ENCODE measurements at regions not wholly inside any gene's neighbourhood (a gene's known extent, or its start where the extent isn't known, plus 50 kb on each side); places are given as distances from the start of the nearest gene placed in this dataset.
"Not testable (repeated sequence)": the region's sequence is repeated elsewhere in the genome, so short reads cannot be mapped to it uniquely, and the experiment has no call there.

DNA sequence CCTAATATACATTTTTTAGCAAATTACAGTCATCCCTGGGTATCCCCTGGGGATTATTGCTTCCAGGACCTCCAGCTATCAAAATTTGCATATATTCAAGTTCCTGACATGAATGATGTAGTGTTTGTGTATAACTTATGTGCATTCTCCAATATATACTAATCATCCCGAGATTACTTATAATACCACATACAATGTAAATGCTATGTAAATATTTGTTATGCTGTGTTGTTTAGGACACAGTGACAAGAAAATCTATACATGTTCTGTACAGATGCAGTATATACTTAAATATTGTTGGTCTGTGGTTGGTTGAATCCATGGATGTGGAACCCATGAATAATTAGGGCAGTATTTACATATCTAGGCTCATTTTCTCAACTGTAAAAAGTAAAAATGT lies 1060.3 kb downstream of the DSC3 start:
- no peak for DNase-seq

DNA sequence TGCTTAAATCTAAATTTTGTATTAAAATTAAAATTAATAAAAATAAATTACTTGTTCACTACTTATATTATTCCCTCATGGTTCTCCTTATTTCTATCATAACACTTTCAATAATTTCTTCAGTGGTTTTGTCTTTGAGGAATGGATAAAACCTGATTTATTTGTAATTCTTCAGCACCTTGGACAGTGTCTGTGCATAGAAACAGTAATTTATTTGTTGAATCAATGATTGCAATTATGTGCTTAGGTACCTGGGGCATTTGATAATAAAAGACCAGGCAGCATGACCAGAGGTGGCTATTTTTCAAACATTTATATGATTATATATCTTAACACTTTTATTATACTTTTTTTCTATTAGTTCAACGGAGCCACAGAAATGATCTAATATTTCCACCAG lies 1062.7 kb downstream of the DSC3 start:
- no peak for DNase-seq

- no peak for DNase-seq
These were observed 1072.7 kb downstream of the DSC3 start for GRCh38 chr18:29969876-29970275.

DNA sequence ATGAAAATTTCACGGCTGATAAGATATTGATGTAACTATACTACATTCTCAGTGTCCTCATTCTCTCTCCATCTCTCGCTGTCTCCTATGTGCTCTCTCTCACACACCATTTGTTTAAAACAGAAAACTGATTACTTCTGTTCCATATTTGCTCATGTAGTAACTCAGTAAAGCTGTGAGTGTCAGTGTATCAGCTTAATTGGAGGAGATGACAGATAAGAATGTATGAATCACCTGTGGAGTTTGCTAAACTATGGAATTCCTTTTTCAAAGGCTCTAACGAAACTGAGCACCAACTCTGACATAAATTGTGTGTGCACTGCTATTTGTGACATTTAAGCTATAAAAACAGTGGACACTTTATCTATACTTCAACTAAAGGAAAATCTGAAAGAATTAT lies 1080.0 kb downstream of the DSC3 start:
- DNase-seq, result no peak

GRCh38 chr18:29960539-29960938 lies 1082.0 kb downstream of the DSC3 start:
- DNase-seq, result no peak

DNA sequence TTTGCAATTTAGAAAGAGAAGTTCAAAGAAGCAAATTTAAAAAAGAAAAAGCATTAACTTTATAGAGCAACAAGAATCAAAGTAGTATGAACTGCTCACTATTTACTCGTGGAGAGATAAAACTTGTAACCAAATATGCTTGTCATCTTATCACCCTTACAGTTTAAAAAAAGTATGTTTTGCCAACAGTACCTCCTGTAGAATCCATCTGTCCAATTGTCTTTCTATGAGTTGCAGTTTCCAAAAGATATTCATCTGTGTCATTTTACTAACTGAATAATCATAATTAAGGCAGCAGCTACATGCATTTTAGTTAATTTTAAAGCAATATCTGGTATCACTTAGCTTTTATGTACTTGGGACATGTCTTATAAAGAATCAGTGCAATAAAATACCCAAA lies 1112.3 kb downstream of the DSC3 start:
- no peak for DNase-seq

DNA sequence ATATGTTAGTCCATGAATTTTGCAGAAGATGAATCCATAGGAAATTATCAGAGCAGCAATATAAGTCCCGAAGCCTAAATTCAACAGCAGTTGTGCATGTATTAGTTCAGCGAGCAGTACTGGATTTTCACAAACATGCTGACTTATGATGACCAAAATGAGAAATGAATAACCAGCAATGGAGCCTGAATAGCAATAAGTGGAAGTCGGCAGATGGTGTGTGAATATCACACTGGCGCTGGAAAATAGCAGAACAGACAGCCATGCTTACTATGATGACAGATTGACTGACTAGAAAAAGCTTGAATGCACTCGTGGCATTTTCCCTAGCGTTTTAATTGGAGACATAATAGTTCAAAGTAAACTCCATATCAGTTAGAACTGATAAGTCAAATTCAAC lies 1114.5 kb downstream of the DSC3 start:
- no peak for DNase-seq

DNA sequence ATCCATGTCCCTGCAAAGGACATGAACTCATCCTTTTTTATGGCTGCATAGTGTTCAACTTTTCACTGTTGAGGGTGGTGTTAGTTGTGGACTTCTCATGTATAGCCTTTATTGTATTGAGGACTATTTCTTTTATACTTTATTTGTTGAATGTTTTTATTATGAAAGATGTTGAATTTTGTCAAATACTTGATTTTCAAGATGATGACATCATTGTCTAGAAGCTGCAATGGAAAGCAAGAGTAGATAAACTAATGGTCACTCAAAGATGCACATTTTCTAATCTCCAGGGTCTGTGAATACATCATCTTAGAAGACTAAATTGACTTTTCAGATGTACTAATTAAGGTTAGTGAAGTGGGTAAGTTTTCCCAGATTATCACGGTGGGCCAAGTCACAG lies 1117.0 kb downstream of the DSC3 start:
- no peak for DNase-seq

GRCh38 chr18:29912351-29912750 lies 1130.2 kb downstream of the DSC3 start:
- no peak for DNase-seq

DNA sequence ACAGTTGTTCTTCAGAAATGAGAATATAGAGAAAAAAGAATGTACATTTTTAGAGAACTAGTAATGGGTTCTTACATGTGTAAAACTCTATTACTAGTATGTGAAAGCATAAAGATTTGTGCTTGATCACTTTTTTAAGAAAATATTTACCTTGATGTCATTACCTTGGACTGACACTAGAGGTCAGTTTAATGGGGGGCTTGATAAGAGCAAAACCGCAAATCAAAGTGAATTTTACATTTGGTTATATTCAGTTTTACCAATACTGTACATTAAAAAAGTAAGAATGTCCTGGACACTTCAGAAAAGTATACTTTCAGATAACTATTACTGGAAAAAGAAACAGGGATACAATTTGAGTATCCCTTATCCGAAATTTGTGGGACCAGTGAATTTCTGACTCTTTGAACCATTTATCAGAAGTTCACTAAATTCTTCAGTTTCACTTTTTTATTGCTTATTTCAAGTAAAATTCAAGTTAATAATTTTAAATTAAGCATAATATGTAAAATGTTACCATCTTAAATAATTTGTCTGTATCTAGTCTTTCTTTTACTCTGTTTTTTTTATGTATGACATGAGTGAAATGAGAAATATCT lies 1149.5 kb downstream of the DSC3 start:
- DNase-seq, result no peak

DNA sequence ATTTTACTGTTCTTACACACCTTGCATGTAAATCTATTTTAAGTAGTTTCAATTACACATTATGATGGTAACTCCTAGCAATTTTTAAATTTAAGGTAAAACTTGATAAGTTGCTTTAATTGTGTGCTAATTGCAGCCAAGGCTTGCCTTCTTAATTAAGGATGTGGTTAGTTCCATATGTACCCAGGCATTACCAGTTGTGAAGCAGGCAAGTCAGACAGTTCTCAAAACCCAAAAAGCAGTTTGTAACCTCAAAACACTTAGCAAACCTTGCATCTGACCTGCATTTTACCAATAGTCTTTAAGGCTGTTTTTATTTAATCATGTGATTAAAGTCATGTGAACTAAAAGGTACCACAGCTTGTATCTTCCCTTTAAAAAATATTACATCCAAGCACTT lies 1159.4 kb downstream of the DSC3 start:
- no peak for DNase-seq

GRCh38 chr18:29882620-29883019 lies 1159.9 kb downstream of the DSC3 start:
- no peak for DNase-seq

DNA sequence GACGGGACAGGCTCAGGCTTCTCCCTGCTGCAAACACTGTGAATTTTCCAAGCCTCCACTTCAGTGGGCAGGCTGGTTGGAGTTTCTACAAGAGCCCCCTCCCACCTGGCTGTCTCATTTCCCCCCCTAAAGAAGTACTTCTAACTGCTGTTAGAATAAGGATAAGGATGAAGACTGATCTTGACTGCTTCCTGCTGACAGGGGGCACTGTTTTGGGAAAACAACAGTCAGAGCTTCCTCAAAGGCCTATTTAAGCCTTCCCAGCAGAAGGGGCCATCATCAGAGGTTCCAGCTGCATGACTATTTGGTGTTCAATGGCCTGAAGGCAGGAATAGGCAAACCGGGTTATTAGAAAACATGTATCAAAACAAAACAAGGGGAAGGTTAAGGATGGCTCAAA lies 1162.8 kb downstream of the DSC3 start:
- DNase-seq, result no peak

DNA sequence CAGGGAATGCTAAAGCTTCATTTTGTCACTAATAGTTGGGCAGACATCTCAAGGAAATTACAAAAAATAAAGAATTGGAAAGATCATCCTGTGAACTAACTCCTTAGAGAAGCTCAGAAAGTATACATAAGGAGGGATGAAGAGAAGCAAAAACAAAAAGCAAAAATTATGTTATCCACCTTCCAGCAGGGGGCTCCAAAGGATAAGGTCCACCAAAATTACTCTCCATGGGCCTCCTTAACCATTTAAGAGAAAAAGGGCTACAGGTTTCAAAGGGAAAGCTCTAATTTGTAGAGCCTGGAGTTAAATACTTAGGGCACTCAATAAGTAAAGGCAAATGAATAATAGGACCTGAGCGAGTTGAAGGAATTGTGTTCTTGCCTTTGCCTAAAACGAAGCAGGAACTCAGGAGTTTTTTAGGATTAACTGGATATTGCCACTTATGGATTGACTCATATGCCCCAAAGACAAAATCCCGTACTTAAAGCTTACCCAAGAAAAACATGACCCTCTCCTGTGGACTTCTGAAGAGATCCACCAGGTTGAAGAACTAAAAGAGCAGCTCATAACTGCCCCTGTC lies 1167.9 kb downstream of the DSC3 start:
- DNase-seq, result no peak

- DNase-seq, result no peak
These were observed 1169.3 kb downstream of the DSC3 start for GRCh38 chr18:29873211-29873610.

DNA sequence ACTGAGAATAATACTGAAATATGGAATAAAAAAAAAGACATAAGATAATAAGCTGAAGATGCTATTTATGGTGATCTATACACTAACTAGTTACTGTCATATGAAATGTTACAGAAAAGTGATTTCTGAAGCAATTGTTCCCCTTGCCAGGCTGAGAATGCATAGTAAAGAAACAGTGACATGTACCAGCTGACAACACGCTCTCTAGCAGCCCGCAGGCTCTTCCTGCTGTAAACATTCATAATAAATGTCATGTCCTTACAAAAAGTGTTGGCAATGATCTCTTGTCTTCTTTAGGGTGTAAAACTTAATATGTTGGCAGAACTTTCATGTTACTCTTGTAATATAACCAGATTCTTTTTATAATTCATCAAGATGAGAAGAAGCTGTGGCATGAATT lies 1171.3 kb downstream of the DSC3 start:
- no peak for DNase-seq

DNA sequence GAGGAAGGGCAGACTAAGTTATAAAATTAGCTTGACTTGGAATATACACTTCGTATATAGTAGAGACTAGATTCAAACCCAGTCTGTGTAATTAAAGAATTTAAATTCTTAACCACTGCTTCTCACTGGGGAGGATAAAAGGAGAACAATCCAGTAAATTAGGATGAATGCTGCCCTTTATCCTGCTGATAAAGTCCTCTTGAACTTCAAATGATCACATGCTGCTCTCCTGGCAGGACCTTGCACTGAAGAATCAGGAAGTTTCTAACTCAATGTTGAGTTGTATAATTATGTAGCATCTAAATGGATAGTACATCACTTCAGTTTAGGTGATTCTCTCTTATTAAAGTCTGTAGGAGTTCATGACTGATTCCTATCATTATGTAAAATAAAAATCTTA lies 1179.7 kb downstream of the DSC3 start:
- DNase-seq, result no peak

DNA sequence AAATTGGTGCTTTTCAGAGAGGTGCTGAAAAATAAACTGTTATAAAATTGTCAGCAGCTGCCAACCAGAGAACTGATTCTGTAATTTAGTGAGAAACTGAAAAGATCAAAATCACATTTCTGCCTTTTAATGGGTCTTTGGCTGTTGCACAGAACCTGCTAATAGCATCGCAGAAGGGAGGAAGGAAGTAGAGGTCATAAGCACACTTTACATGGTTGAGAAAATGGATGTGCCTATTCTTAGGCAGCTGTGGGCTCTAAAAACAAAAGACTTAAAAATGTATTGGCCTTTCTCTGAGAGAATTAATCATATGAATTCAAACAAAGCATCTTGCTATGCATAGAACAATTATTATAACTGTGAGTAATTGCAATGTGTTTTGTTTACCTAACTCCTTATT lies 1186.9 kb downstream of the DSC3 start:
- DNase-seq, result no peak

DNA sequence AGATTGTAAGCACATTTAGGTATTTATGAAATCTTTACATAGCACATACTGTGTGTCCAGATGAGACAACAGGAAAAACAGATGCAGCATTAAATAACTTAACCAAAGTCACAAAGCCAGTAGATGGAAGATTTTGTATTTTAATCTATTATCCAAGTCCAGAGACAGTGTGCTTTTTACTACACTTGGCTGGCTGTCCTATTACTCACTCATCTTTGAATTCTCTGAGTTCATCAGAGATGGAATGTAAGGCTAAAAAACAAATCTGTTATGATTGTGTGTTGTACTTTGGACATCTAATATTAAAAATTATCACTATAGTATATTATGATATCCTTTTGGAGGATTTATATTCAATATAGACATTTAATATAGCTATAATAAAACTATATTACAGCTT lies 1189.4 kb downstream of the DSC3 start:
- DNase-seq, result no peak

DNA sequence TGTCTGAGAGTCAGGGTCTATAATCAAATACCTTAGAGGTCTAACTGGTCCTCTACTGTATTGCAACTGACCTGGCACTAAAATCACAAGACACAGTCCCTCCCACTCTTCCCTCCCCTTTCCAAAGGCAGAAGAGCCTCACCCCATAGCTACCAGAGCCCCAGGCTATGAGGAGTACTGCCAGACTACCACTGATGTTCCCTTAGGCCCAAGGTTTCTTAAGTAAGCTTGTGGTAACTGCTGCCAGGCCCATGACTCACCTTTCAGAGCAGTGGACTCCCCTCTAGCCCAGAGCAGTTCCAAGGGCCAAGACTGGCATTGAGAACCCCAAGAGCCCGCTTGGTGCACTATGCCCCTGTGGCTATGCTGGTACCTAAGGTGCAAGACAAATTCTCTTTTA lies 1193.4 kb downstream of the DSC3 start:
- no peak for DNase-seq

- no peak for DNase-seq
These were observed 1200.9 kb downstream of the DSC3 start for GRCh38 chr18:29841631-29842030.

DNA sequence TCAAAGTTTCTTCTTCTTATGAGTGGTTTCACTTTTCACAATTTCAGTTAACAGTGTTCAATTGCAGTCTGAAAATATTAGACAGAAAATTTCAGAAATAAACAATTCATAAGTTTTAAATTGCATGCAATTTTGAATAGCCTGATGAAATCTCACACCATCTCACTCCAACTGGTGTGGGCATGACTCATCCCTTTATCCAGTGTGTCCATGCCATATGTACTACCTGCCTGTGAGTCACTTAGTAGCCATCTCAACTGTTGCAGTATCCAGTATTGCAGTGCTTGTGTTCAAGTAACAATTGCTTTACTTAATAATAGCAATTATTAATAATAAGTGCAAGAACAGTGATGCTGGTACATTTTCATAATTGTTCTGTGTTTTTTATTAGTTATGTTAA lies 1202.5 kb downstream of the DSC3 start:
- no peak for DNase-seq

DNA sequence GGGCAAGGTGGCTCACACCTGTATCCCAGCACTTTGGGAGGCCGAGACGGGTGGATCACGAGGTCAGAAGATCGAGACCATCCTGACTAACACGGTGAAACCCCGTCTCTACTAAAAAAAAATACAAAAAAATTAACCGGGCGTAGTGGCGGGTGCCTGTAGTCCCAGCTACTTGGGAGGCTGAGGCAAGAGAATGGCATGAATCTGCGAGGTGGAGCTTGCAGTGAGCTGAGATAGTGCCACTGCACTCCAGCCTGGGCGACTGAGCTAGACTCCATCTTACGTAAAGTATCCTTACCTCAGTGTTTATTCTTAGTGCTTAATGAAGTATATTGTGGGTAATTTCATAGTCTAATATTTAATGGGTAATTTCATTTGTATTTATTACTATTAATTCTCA lies 1203.6 kb downstream of the DSC3 start:
- not testable (repeated sequence) for DNase-seq

- DNase-seq, result no peak
These were observed 1204.0 kb downstream of the DSC3 start for GRCh38 chr18:29838556-29838955.

GRCh38 chr18:29823671-29824070 lies 1218.9 kb downstream of the DSC3 start:
- DNase-seq, result no peak

DNA sequence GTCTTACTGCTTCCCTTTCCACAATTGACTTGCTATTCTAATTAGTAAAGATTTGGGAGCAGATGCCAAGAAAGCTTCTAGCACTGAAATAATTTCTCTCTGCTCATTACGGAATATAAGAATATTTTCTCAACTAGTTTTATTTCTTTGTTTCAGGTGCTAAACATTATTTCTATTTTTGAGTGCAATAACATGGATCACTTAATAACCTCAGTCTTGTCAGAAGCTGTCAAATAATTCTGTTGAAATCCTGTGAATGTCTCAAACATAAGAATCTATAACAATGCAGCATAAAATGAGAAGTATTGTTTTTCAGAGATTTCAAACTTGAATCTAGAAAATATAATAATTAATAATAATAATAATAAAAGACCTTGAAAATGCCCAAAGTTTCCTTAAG lies 1221.0 kb downstream of the DSC3 start:
- DNase-seq, result no peak

Measured in CD4-positive, alpha-beta T cell treated with Interleukin-15 for 1 hour (primary cell).